ENCODE measurements at regions not wholly inside any gene's neighbourhood (a gene's known extent, or its start where the extent isn't known, plus 50 kb on each side); places are given as distances from the start of the nearest gene placed in this dataset.

GRCh38 chr11:116172156-116172555, 600.6 kb downstream of the BUD13 start:
- no peak for FAIRE-seq

- FAIRE-seq = no peak
Measured at GRCh38 chr11:116171271-116172140, 601.3 kb downstream of the BUD13 start.

- no peak for FAIRE-seq
Measured at GRCh38 chr11:116170526-116171120, 602.2 kb downstream of the BUD13 start.

- FAIRE-seq = no peak
Measured at GRCh38 chr11:116169776-116170175, 603.0 kb downstream of the BUD13 start.

GRCh38 chr11:116168459-116168787, 604.4 kb downstream of the BUD13 start:
- no peak for FAIRE-seq

- no peak for FAIRE-seq
Measured at GRCh38 chr11:116167706-116168458, 604.9 kb downstream of the BUD13 start.

GRCh38 chr11:116166573-116167465, 606.0 kb downstream of the BUD13 start:
- FAIRE-seq = no peak

GRCh38 chr11:116164843-116165242, 607.9 kb downstream of the BUD13 start:
- FAIRE-seq = no peak

- no peak for FAIRE-seq
Measured at GRCh38 chr11:116162886-116163230, 609.9 kb downstream of the BUD13 start.

GRCh38 chr11:116162086-116162885, 610.5 kb downstream of the BUD13 start:
- FAIRE-seq = no peak

GRCh38 chr11:116148645-116149044, 624.1 kb downstream of the BUD13 start:
- no peak for FAIRE-seq

- no peak for FAIRE-seq
Measured at GRCh38 chr11:116148056-116148455, 624.7 kb downstream of the BUD13 start.

GRCh38 chr11:116145187-116145865, 627.5 kb downstream of the BUD13 start:
- no peak for FAIRE-seq

- no peak for FAIRE-seq
Measured at GRCh38 chr11:116144387-116144958, 628.3 kb downstream of the BUD13 start.

- FAIRE-seq = no peak
Measured at GRCh38 chr11:116138280-116138679, 634.1 kb upstream of the CADM1 start.

GRCh38 chr11:116137753-116138152, 633.5 kb upstream of the CADM1 start:
- FAIRE-seq = no peak

- FAIRE-seq = no peak
Measured at GRCh38 chr11:116136987-116137674, 632.9 kb upstream of the CADM1 start.

- FAIRE-seq = no peak
Measured at GRCh38 chr11:116135891-116136290, 631.7 kb upstream of the CADM1 start.

- no peak for FAIRE-seq
Measured at GRCh38 chr11:116134450-116134849, 630.2 kb upstream of the CADM1 start.

GRCh38 chr11:116132273-116132978, 628.2 kb upstream of the CADM1 start:
- no peak for FAIRE-seq

Data from islet of Langerhans (tissue), 1 donor.